Uterus (tissue), 2 donors: ENCODE measurements at regions not wholly inside any gene's neighbourhood (a gene's known extent, or its start where the extent isn't known, plus 50 kb on each side); places are given as distances from the start of the nearest gene placed in this dataset.

Source experiments
- CTCF ChIP-seq, 4 experiments: fragments of 200-600 bp in 2 of 4; fragments of 450-650 bp in 2 of 4; sonication (generic) in 2 of 4; IDR thresholded peaks; one replicate each; pipeline ENCODE4 v1.5.1; 2016 to 2019; ENCODE audit warnings: antibody characterized with exemption in 4 of 4, mild to moderate bottlenecking in 2 of 4, moderate library complexity in 1 of 4
- POLR2A ChIP-seq, 2 donors: fragments of 450-650 bp; IDR thresholded peaks; one replicate each; pipeline ENCODE4 v1.6.1; 2016; ENCODE audit warnings: antibody characterized with exemption in 2 of 2, mild to moderate bottlenecking in 1 of 2, moderate library complexity in 1 of 2

DNA sequence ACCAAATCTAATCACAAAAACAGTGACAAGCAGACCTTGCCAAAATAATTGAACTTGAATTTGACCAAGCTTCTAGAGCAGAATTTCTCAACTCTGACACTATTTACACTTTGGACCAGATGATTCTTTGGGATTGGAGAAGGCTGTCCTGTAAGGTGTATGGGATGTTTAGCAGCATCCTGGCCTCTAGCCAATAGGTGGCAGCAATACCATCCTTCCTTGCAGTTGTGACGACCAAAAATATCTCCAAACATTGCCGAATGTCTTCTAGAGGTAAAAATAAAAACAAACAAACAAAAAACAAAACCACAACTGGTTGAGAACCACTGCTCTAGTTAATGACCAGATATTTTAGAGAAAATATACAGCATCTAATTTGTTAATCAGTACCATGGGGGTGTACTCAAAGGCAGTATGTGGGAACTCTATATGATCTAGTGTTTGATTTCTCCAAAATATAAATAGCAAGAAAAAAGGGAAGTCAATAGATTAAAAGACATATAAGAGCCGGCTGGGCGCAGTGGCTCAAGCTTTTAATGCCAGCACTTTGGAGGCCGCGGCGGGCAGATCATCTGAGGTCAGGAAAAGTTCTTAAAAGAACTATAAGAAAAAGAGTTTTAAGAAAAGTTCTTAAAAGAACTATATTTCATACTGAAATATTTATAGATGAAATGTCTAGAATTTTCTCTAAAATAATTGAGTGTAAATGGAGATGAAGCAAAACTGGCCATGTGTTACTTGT lies 60.9 kb upstream of the ZNF527 start:
- no peak for TF ChIP-seq POLR2A (IDR thresholded peaks at IDR 0.05)
- no peak for TF ChIP-seq CTCF (IDR thresholded peaks at IDR 0.05)
